SK-MEL-5 (cell line): ENCODE measurements at regions not wholly inside any gene's neighbourhood (a gene's known extent, or its start where the extent isn't known, plus 50 kb on each side); places are given as distances from the start of the nearest gene placed in this dataset.
A peak's percentile ranks its signal among the peaks of the same experiment; 100 is the strongest.

Experiments
- DNase-seq: peaks from one replicate; pipeline ENCODE4 v3.0.0-alpha.2; 2016; ENCODE audit warnings: low read depth, low spot score
- in situ Hi-C: cut with HindIII; loops from 2 replicates; pipeline ENCODE4 v1.10.0; 2016; ENCODE audit warnings: low sequenced_read_pairs, high pct_unique_total_duplicates, low pct_unique_long_range_greater_than_20kb

DNA sequence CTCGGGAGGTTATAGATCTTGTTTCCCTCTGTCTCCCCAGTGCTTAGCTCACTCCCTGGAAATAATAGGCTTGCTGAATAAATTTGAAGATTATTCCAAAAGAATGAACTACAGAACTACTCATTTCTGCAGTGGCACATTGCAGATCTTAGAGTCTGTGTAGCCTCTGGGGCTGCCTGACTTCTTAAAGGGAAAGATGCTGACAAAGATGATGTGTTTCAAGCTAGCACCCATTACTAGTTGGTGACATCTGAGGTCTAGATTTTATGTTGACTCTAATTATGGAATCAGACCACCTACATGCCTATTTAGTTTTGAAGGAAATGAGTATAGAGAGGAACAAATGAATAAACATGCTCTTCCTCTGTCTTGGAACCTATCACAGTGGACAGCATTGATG, 123.7 kb upstream of the KCNIP4 start:
- no peak for DNase-seq
- in situ Hi-C loops, result no loop called here

DNA sequence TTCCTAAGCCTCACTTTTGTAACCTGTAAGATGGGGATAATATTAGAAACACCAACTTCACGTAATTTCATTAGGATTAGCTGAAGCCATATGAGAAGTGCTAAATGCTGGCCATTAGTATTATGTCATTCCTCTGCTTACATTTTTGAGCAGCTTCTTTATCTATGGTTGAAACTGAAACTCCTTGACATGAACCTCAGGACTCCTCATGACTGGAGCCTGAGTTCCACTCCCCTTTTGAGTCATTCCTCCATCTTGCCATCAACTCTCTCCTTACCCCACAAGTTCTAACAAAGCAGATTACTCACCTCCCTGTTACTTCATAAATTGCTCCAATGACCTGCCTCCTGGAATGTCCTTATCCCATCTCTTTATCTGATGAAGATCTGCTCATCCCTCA, 123.2 kb upstream of the KCNIP4 start:
- DNase-seq, result peak; percentile 29
- in situ Hi-C loops, result no loop called here

DNA sequence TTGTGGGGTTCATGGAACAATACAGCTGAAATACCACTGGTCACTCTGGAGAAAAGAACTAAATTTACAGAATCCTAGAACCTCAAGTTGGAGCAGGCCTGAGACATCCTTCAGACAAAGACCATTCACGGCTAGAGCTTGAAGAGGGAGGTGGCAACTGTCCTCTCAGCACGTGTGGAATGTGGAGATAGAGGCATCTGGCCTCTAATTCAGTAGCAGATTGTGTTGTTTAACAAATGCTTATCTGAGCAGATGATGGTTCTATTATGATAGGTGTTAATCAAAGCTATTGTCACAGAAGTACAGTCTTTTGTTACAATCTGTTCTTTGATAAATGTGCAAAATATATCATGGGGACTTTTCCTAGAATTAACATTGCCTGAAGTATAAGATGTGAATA, 121.7 kb upstream of the KCNIP4 start:
- no peak for DNase-seq
- in situ Hi-C loops, result no loop called here

DNA sequence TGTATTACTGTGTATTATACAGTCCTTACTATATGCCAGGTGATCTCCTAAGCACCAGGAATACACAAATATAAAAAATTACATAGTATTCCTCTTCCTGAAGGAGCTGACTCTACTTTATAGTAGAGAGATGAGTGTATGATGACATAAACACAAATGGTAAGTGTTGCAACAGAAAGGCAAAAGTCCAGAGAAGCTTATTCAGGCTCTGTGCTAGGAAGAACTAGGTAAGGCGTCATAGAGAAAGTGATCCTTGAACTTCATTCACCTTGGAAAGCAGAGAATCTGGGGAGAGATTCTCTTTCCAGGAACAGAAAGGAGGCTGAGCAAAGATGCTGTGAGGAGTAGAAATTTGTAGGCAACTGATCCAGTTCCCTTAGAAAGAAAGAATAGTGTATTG, 115.0 kb upstream of the KCNIP4 start:
- no peak for DNase-seq
- in situ Hi-C loops, result no loop called here

DNA sequence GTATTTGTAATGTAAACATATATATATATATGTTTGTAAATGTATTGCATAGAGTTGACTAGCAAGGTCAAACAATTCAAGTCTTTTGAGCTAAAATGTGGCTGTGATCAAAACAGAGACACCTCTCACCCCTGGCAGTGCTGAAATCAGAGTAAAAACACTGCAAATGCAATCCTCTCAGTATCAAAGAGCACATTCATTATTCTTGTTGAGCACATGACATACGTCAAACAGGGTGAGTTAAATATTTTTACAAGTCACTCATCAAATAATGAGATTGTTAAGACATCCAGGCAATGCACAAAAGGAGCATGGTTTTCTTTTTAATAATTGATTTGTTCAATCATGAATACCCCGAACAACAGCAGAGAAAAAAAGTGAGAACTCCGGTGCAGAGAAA, 114.1 kb upstream of the KCNIP4 start:
- peak; percentile 71 for DNase-seq
- in situ Hi-C loops, result no loop called here

DNA sequence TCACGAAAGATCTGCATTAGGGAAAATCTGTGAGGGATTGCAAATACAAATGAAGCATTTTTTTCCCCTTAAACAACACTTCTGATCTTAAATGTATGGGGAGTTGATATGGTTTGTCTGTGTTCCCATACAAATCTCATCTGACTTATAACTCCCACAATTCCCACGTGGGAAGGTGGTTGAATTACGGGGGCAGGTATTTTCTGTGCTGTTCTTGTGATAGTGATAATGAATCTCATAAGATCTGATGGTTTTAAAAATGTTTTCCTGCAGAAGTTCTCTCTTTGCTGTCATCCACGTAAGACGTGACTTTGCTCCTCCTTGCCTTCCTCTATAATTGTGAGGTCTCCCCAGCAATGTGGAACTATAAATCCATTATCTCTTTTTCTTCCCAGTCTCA, 107.4 kb upstream of the KCNIP4 start:
- no peak for DNase-seq
- in situ Hi-C loops, result no loop called here

DNA sequence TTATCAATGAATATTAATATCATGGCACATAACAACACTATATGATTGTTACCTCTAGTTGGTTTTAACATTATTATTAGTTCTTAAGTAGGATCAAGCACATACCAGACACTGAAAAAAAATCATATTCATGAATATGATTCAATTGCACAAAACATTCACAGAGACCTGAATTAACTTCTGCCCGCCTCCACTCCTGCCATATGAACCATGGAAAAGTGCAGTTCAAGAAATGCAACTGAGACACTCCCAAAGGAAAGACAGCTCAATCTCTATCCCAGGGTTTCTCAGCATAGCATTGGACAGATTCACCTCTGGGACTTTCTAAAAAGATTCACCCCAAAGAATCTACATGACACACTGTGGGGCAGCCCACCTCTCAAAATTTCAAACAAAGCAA, 103.5 kb upstream of the KCNIP4 start:
- in situ Hi-C loops, result no loop called here
- DNase-seq, result no peak

DNA sequence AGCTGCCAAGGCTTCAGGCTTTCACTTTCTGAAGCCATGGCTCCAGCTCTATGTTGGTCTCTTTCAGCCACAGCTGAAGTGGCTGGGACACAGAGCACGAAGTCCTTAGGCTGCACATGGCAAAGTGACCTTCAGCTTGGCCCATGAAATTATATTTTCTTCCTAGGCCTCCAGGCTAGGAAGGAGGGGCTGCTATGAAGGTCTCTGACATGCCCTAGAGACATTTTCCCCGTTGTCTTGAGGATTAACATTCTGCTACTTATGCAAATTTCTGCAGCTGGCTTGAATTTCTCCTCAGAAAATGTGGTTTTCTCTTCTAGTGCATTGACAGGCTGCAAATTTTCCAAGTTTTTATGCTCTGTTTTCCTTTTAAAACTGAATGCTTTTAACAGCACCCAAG, 99.8 kb upstream of the KCNIP4 start:
- no peak for DNase-seq
- in situ Hi-C loops, result no loop called here

DNA sequence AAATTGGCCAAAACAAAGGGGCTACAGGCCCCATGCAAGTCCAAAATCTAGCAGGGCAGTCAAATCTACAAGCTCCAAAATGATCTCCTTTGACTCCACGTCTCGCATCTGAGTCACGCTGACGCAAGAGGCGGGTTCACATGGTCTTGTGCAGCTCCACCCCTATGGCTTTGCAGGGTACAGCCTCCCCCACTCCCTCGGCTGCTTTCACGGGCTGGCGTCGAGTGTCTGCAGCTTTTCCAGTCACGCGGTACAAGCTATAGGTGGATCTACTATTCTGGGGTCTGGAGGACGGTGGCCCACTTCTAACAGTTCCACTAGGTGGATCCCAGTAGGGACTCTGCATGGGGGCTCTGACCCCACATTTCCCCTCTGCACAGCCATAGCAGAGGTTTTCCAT, 99.2 kb upstream of the KCNIP4 start:
- in situ Hi-C loops, result no loop called here
- DNase-seq, result no peak

DNA sequence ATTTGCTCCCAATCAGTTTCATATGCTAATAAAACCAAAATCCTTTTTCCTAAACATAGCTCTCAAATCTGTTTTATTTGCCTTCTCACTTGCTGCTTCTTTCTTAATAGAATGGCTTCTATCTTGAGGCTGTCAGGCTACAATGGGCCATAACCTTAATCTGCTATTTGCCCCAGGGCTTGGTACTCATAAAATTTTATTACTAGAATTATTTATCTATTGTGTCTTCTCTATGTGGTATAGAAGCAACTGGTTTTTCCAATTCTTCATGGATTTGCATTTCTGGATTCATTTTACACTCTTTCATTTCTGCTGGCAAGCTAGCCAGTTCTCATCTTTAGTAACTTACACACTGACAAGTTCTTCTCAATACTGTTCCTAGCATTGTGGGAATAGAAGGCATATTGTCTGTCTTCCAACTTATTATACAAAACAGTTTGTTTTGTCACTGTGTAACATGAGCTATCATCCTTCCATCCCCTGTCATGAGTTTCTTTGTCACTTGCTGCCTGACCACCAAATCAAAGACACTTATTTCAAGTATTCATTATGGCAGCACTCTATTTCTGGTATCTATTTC, 96.6 kb upstream of the KCNIP4 start:
- peak; percentile 41 for DNase-seq
- in situ Hi-C loops, result no loop called here

DNA sequence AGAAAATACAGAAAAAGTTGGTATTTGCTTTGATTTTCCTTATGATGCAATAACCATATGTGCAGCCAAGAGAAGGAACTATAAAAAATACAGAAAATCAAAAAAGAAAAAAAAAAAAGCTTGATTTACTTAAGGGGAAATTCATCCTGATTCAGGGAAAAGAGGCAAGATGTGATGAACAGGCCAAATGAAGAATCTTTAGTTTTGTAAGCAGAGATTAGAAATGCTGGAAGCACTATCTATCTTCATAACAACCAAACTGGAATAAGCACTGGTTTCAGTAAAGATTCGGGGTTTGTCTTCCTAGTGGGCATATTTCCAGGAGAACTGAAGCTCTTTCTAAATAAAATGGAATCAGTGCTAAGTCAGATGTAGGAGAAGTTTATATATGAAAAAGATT, 82.9 kb upstream of the KCNIP4 start:
- DNase-seq, result no peak
- in situ Hi-C loops, result no loop called here

DNA sequence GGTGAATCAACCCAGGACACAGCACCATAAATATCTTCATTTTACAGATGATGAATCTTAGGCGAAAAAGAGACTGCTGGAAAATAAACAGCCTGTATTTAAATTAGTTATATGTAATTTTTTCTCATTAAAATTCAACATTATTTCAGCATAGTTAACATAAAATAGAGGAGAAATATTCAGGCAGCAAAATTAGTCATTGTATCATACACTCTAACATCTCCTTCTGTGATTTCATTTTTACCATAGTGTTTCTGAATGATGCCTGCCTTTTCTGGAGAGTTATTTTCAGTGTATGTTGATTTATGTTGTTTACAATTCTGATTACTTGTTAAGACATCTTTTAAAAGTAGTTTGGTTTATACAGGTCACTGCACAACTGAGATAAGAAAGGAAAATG, 82.3 kb upstream of the KCNIP4 start:
- DNase-seq, result no peak
- in situ Hi-C loops, result no loop called here

DNA sequence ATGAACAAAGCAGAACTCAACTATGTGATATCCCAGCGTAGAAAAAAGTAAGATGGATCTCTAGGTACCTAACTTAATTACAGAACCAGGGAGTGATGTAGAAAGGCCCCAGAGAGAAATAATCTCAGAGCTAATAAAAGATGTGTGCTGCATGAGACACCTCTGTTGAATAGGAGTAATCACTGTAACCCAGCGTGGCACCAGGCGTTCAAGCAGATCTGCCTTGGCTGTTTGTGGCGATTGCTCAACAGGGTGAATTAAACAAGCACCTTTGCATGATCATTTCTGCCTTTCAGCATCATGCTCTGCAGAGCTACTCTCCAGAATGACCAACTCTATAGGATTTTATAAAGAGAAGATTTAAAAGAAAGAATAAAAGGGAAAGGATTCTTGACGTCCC, 81.7 kb upstream of the KCNIP4 start:
- in situ Hi-C loops, result no loop called here
- DNase-seq, result no peak

DNA sequence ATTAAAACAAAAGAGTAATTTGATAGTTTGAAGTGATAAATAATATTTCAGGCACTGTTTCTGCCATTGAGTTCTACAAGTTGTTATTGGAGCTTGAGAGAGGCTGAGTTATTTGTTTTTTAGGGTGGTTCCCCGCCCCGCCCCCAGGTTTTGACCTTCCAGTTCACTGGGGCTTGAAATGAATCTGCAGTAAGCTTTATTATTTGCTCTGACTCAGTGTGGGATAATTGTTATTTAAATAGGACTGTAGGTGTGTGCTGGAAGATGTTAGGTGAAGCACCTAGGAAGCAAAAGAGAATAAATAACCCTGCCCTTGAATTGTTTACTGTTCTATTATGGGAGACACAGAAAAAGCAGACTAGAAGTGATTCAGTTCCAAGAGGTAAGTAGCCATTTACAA, 81.2 kb upstream of the KCNIP4 start:
- in situ Hi-C loops, result no loop called here
- no peak for DNase-seq

DNA sequence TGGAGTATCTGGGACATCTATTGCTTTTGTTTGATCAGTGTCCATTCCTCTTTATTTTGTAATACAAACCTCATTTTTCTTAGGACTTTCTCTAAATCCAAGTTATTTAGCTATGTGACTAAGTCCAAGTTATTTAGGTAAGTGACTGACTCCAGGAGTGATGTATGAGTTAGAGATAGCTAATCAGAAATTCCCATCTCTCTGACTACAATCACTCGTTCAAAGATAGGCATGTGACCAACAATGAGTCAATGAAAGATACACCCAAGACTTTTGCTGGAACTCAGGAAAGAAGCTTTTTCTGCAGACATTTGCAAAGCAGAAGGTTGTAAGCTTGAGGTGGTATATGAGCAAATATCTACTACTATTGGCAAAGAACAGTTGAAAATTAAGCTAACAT, 72.5 kb upstream of the KCNIP4 start:
- DNase-seq, result no peak

DNA sequence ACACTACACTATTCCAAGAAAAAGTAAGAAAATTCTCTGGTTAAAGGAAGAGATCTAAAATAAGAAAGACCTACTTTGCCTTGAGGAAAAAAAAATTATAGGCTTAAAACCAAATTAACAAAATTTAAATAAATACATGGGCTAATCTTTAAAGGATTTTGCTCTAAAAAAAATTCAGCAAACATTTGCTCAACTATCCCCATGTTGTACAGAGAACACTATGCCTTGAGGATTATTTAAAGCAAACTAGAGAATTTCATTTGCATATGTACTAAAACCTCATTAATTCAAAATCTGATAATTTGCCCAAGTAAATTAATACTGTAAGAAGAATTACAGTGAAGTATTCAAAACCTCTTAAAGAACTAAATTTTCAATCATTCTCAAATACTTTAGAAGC, 71.6 kb upstream of the KCNIP4 start:
- DNase-seq, result no peak
- in situ Hi-C loops, result no loop called here

More for the DNA sequence above, 72.5 kb upstream of the KCNIP4 start:
- in situ Hi-C loops, result no loop called here

DNA sequence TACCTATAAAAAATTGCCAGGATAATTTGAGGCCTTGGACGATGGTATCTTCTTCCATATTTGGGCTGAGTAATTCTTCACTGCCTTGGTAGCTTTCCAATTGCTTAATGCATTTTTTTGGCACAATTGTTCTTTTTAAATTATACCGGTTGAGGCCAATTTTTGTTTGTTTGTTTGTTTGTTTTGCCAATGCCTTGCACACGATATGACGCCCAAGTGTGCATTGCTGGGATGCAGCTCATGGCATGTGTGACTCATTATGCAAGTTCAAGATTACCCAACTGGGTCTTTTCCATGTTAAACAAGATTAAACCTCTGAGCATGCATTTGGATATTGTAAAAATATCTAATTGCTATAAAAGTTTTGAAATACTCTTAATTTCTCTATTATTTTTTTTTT, 71.1 kb upstream of the KCNIP4 start:
- in situ Hi-C loops, result no loop called here
- DNase-seq, result no peak

DNA sequence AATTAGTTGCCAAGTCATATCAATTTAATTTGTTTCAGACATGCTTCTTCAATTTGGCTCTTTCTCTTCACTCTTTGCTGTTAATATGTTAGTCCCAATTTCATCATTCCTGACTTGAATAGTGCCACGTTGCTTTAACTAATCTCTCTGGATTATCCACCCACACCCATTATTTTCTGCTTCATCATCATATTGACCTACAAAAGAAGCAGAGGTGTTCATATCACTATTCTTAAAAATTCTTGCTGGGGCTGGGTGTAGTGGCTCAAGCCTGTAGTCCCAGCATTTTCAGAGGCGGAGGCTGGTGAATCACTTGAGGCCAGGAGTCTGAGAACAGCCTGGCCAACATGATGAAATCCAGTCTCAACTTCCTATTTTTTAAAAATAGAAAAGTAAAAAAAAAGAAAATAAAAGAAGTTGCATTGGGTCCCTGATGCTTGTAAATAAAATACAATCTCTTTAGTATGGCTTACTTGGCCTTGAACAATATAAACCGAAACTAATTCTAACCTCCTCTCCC, 65.7 kb upstream of the KCNIP4 start:
- DNase-seq, result no peak
- in situ Hi-C loops, result no loop called here

DNA sequence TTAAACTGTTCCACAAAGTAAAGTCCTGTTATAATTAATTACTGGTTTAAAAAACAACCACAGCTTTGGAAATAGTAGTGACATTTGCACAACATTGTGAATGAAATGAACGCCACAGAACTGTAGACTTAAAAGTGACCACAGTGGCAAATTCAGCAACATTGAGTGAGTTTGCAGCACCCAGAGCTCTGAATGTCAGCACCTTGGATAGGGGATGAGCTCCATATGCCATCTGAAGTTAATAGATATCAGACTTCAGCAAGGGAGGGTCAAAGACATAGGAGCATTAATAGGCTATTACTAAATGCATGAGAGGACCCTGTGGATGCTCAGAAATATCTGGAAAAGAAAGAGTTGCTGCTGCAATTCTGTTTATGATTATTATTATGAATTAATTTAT, 55.3 kb upstream of the KCNIP4 start:
- no peak for DNase-seq
- in situ Hi-C loops, result no loop called here
